ENCODE measurements at regions not wholly inside any gene's neighbourhood (a gene's known extent, or its start where the extent isn't known, plus 50 kb on each side); places are given as distances from the start of the nearest gene placed in this dataset.

GRCh38 chr20:16978497-16978896 is 230.3 kb downstream of the OTOR start:
- H3K27me3 ChIP-seq (ENCODE audit: insufficient read depth, low read length, poor library complexity, severe bottlenecking): no peaks in the 10 kb centered on the region
- no peaks in the 10 kb centered on the region for H3K36me3 ChIP-seq (ENCODE audit: insufficient read depth, low read length)
- no peaks in the 10 kb centered on the region for H4K20me1 ChIP-seq (ENCODE audit: insufficient read depth, low read length, poor library complexity, severe bottlenecking)
- no peaks in the 10 kb centered on the region for H3K9me2 ChIP-seq (replicated peaks; ENCODE audit: low read depth, low read length)
- H3K79me2 ChIP-seq (ENCODE audit: insufficient read depth, low read length): no peaks in the 10 kb centered on the region
- no peaks in the 10 kb centered on the region for H3F3A ChIP-seq (ENCODE audit: low read depth)
- TF ChIP-seq EZH2phosphoT487 (IDR thresholded peaks at IDR 0.05; ENCODE audit: borderline replicate concordance): no peak
- TF ChIP-seq, protein P1, sequence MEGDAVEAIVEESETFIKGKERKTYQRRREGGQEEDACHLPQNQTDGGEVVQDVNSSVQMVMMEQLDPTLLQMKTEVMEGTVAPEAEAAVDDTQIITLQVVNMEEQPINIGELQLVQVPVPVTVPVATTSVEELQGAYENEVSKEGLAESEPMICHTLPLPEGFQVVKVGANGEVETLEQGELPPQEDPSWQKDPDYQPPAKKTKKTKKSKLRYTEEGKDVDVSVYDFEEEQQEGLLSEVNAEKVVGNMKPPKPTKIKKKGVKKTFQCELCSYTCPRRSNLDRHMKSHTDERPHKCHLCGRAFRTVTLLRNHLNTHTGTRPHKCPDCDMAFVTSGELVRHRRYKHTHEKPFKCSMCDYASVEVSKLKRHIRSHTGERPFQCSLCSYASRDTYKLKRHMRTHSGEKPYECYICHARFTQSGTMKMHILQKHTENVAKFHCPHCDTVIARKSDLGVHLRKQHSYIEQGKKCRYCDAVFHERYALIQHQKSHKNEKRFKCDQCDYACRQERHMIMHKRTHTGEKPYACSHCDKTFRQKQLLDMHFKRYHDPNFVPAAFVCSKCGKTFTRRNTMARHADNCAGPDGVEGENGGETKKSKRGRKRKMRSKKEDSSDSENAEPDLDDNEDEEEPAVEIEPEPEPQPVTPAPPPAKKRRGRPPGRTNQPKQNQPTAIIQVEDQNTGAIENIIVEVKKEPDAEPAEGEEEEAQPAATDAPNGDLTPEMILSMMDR (conservative IDR thresholded peaks at IDR 0.05; ENCODE audit: low read length): no peak
- H3K4me3 ChIP-seq (ENCODE audit: low read length, poor library complexity, severe bottlenecking): no peak overlapping the region
- H3K4me2 ChIP-seq (ENCODE audit: low read depth, low read length, poor library complexity, severe bottlenecking): no peak overlapping the region
- H3K9ac ChIP-seq (ENCODE audit: low read depth, low read length, poor library complexity, severe bottlenecking): no peak overlapping the region
- H3K9me3 ChIP-seq (ENCODE audit: insufficient read depth, low read depth, low read length): peaks cover 2% of the 10 kb centered on the region; the same call in 1 of the 2 replicates
- H3K4me1 ChIP-seq (ENCODE audit: insufficient read depth, low read length, poor library complexity, severe bottlenecking): no peaks in the 10 kb centered on the region
- H2AFZ ChIP-seq (ENCODE audit: low read length): no peak overlapping the region

DNA sequence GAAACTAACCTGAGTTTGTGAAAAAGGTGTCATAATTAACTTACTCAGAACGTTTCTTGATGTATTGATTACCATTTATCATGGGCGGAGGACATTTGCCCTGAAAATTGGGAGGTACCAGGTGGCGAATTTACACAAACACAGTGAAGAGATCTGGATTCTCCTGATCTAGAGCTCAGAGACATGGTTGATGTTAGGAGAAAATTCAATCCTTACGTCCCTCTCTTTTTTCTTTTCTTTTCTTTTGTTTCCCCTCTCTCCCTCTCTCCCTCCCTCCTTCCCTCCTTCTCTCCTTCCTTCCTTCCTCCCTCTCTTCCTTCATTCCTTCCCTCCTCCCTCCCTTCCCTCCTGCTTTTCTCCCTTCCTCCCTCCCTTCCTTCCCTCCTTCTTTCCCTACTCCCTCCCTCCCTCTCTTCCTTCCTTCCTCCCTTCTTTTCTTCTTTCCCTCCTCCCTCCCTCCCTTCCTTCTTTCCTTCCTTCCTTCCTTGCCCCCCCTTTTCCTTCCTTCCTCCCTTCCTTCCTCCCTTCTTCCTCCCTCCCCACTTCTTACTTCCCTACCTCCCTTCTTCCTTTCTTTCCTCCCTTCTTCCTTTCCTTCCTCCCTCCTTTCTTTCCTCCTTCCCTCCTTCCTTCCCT is 234.1 kb downstream of the OTOR start:
- Histone ChIP-seq H3K9me3 (ENCODE audit: insufficient read depth, low read depth, low read length) (peaks cover 2% of the 10 kb centered on the region; the same call in 1 of the 2 replicates), H3K4me1 (ENCODE audit: insufficient read depth, low read length, poor library complexity, severe bottlenecking) (no peaks in the 10 kb centered on the region), H3K36me3 (ENCODE audit: insufficient read depth, low read length) (no peaks in the 10 kb centered on the region), H3K9ac (ENCODE audit: low read depth, low read length, poor library complexity, severe bottlenecking) (no peak overlapping the region), H4K20me1 (ENCODE audit: insufficient read depth, low read length, poor library complexity, severe bottlenecking) (no peaks in the 10 kb centered on the region), H3K4me2 (ENCODE audit: low read depth, low read length, poor library complexity, severe bottlenecking) (no peak overlapping the region), H3K27me3 (ENCODE audit: insufficient read depth, low read length, poor library complexity, severe bottlenecking) (no peaks in the 10 kb centered on the region), H2AFZ (ENCODE audit: low read length) (no peak overlapping the region), H3K79me2 (ENCODE audit: insufficient read depth, low read length) (no peaks in the 10 kb centered on the region), H3F3A (ENCODE audit: low read depth) (no peaks in the 10 kb centered on the region), H3K4me3 (ENCODE audit: low read length, poor library complexity, severe bottlenecking) (no peak overlapping the region), H3K9me2 (replicated peaks; ENCODE audit: low read depth, low read length) (no peaks in the 10 kb centered on the region; the same call in 1 of the 2 replicates)
- TF ChIP-seq, protein P1 (conservative IDR thresholded peaks at IDR 0.05; ENCODE audit: low read length): no peak
- no peak for TF ChIP-seq EZH2phosphoT487 (IDR thresholded peaks at IDR 0.05; ENCODE audit: borderline replicate concordance)

DNA sequence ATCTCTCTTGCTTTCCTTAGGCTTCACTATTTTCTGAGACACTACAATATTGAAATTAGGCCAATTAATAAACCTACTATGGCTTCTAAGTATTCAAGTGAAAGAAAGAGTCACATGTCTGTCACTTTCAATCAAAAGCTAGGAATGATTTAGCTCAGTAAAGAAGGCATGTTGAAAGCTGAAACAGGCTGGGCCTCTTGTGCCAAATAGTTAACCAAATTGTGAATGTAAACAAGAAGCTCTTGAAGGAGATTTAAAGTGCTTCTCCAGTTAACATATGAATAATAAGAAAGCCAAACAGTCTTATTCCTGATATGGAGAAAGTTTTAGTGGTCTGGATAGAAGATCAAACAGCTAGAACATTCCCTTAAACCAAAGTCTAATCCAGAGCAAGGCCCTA is 236.3 kb downstream of the OTOR start:
- no peaks in the 10 kb centered on the region for H4K20me1 ChIP-seq (ENCODE audit: insufficient read depth, low read length, poor library complexity, severe bottlenecking)
- TF ChIP-seq, protein P1 (conservative IDR thresholded peaks at IDR 0.05; ENCODE audit: low read length): no peak
- TF ChIP-seq EZH2phosphoT487 (IDR thresholded peaks at IDR 0.05; ENCODE audit: borderline replicate concordance): no peak

More for the DNA sequence above, 236.3 kb downstream of the OTOR start:
- H3K9me3 ChIP-seq (ENCODE audit: insufficient read depth, low read depth, low read length): peaks cover 2% of the 10 kb centered on the region; the same call in 1 of the 2 replicates
- no peaks in the 10 kb centered on the region for H3K27me3 ChIP-seq (ENCODE audit: insufficient read depth, low read length, poor library complexity, severe bottlenecking)
- no peaks in the 10 kb centered on the region for H3K4me1 ChIP-seq (ENCODE audit: insufficient read depth, low read length, poor library complexity, severe bottlenecking)
- H3K79me2 ChIP-seq (ENCODE audit: insufficient read depth, low read length): no peaks in the 10 kb centered on the region
- no peaks in the 10 kb centered on the region; the same call in 1 of the 2 replicates for H3K9me2 ChIP-seq (replicated peaks; ENCODE audit: low read depth, low read length)
- H3K4me3 ChIP-seq (ENCODE audit: low read length, poor library complexity, severe bottlenecking): no peak overlapping the region
- no peaks in the 10 kb centered on the region for H3K36me3 ChIP-seq (ENCODE audit: insufficient read depth, low read length)
- no peak overlapping the region for H2AFZ ChIP-seq (ENCODE audit: low read length)
- H3K9ac ChIP-seq (ENCODE audit: low read depth, low read length, poor library complexity, severe bottlenecking): no peak overlapping the region
- H3K4me2 ChIP-seq (ENCODE audit: low read depth, low read length, poor library complexity, severe bottlenecking): no peak overlapping the region
- H3F3A ChIP-seq (ENCODE audit: low read depth): no peaks in the 10 kb centered on the region
